B cell (primary cell): ENCODE measurements at regions not wholly inside any gene's neighbourhood (a gene's known extent, or its start where the extent isn't known, plus 50 kb on each side); places are given as distances from the start of the nearest gene placed in this dataset.
"Not testable (repeated sequence)": the region's sequence is repeated elsewhere in the genome, so short reads cannot be mapped to it uniquely, and the experiment has no call there.

Source experiments
- ATAC-seq: fragments of 200-7000 bp; cut with Tn5 transposase; one replicate; pipeline ENCODE4 v1.10.0; 2021; ENCODE audit warnings: low read depth, mild to moderate bottlenecking, moderate number of reproducible peaks, moderate library complexity
- CTCF ChIA-PET: fragments of 350-600 bp; sonication (Branson Sonifier 250); formaldehyde crosslinking; loops from one replicate; lab custom pipeline; 2021; ENCODE audit warnings: antibody characterized with exemption, inconsistent platforms; lab: Charles Lee
- POLR2A ChIA-PET: fragments of 350-600 bp; sonication (Branson Sonifier 250); formaldehyde crosslinking; loops from one replicate; lab custom pipeline; 2021; ENCODE audit warnings: antibody characterized with exemption; lab: Charles Lee
- DNase-seq: peaks from one replicate; pipeline ENCODE4 v3.0.0; 2013
- H2AFZ ChIP-seq: 2 replicates; pipeline ENCODE4 v1.6.1; 2012; ENCODE audit warnings: mild to moderate bottlenecking, low read depth, low read length; ENCODE audit not compliant: insufficient read depth, poor library complexity, severe bottlenecking
- H3K27ac ChIP-seq, 2 donors: 1 replicate in 1 of 2; 2 replicates in 1 of 2; pipeline ENCODE4 v1.5.1; 2012 to 2013; ENCODE audit warnings: low read length in 2 of 2, mild to moderate bottlenecking in 2 of 2, moderate library complexity in 1 of 2
- H3K27me3 ChIP-seq, 4 experiments: fragments of 200-600 bp in 1 of 4; sonication (generic) in 1 of 4; replicated peaks in 1 of 4; 1 replicate in 2 of 4; 2 replicates in 2 of 4; pipeline versions ENCODE4 v1.6.1 to v1.7.0; 2013 to 2016; ENCODE audit warnings: low read length in 3 of 4, mild to moderate bottlenecking in 2 of 4, mixed read lengths in 1 of 4, moderate library complexity in 1 of 4; ENCODE audit not compliant: insufficient read depth in 4 of 4, control insufficient read depth in 3 of 4; ENCODE audit errors: control extremely low read depth in 1 of 4
- H3K36me3 ChIP-seq, 2 experiments: replicated peaks in 1 of 2; 1 replicate in 1 of 2; 2 replicates in 1 of 2; pipeline versions ENCODE4 v1.6.1 to v1.7.1; 2013; ENCODE audit warnings: low read length in 1 of 2; ENCODE audit not compliant: insufficient read depth in 2 of 2, control insufficient read depth in 1 of 2; ENCODE audit errors: control extremely low read depth in 1 of 2, extremely low read depth in 1 of 2
- H3K4me1 ChIP-seq, 2 donors: fragments of 200-600 bp in 1 of 2; sonication (generic) in 1 of 2; 1 replicate in 1 of 2; 2 replicates in 1 of 2; pipeline versions ENCODE4 v1.5.1 to v1.6.1; 2013 to 2017; ENCODE audit warnings: low read length in 2 of 2; ENCODE audit not compliant: control insufficient read depth in 2 of 2, insufficient read depth in 2 of 2
- H3K4me2 ChIP-seq: replicated peaks from 2 replicates; pipeline ENCODE3; 2012; ENCODE audit warnings: mild to moderate bottlenecking, low read depth, low read length; ENCODE audit not compliant: poor library complexity, severe bottlenecking
- H3K4me3 ChIP-seq, 5 experiments: fragments of 200-600 bp in 1 of 5; sonication (generic) in 1 of 5; 1 replicate in 3 of 5; 2 replicates in 2 of 5; pipeline versions ENCODE4 v1.5.1 to v1.7.0; 2011 to 2016; ENCODE audit warnings: low read length in 4 of 5, mild to moderate bottlenecking in 4 of 5, low read depth in 2 of 5, control low read depth in 1 of 5, moderate library complexity in 1 of 5; ENCODE audit not compliant: insufficient read depth in 1 of 5; ENCODE audit errors: control extremely low read depth in 1 of 5, extremely low read depth in 1 of 5
- H3K79me2 ChIP-seq: fragments of 200-600 bp; sonication (generic); one replicate; pipeline ENCODE4 v1.6.0; 2016; ENCODE audit warnings: low read length; ENCODE audit not compliant: control insufficient read depth, insufficient read depth
- H3K9ac ChIP-seq: fragments of 200-600 bp; sonication (generic); 2 replicates; pipeline ENCODE4 v1.6.1; 2017; ENCODE audit warnings: mild to moderate bottlenecking, low read length, moderate library complexity
- H3K9me3 ChIP-seq, 3 donors: one replicate each; pipeline versions ENCODE4 v1.6.1 to v1.7.1; 2013; ENCODE audit warnings: low read length in 2 of 3; ENCODE audit not compliant: control insufficient read depth in 2 of 3, insufficient read depth in 1 of 3; ENCODE audit errors: control extremely low read depth in 1 of 3
- H4K20me1 ChIP-seq: 2 replicates; pipeline ENCODE4 v1.6.0; 2012; ENCODE audit warnings: mild to moderate bottlenecking, low read length; ENCODE audit not compliant: insufficient read depth, control insufficient read depth, poor library complexity, severe bottlenecking
- H3K27ac Mint-ChIP-seq: one replicate; pipeline ENCODE4 v1.8.0; 2021; ENCODE audit warnings: mixed read lengths
- H3K27me3 Mint-ChIP-seq: one replicate; pipeline ENCODE4 v1.8.0; 2021; ENCODE audit warnings: mixed read lengths
- H3K4me1 Mint-ChIP-seq: one replicate; pipeline ENCODE4 v1.8.0; 2021; ENCODE audit warnings: mixed read lengths
- H3K4me3 Mint-ChIP-seq: one replicate; pipeline ENCODE4 v1.8.0; 2021; ENCODE audit warnings: mixed read lengths
- H3K9me3 Mint-ChIP-seq: one replicate; pipeline ENCODE4 v1.8.0; 2022; ENCODE audit warnings: mixed read lengths; ENCODE audit not compliant: insufficient read depth
- EZH2 ChIP-seq: IDR thresholded peaks from 2 replicates; pipeline ENCODE4 v1.6.1; 2012; ENCODE audit warnings: borderline replicate concordance, low read depth, mild to moderate bottlenecking, moderate library complexity, low read length; ENCODE audit not compliant: insufficient read depth, poor library complexity, severe bottlenecking
- WGBS: methylation state at CpG from one replicate; pipeline ENCODE4 v1.1.5; 2013; ENCODE audit warnings: missing lambda C conversion rate; ENCODE audit not compliant: insufficient coverage; 5-methylcytosine and 5-hydroxymethylcytosine counted together
- intact Hi-C: fragments of 100-400 bp; cut with micrococcal nuclease; formaldehyde crosslinking; loops from one replicate; pipeline ENCODE4 v1.10.0; 2022
- TF ChIP-seq, protein P1 (sequence below): fragments of 200-600 bp; IDR thresholded peaks from one replicate; pipeline ENCODE4 v1.8.0; 2022; ENCODE audit warnings: antibody characterized with exemption, mild to moderate bottlenecking

- no peaks in the 10 kb centered on the region for H4K20me1 ChIP-seq
- CTCF ChIA-PET: no interaction called here
- no peaks in the 10 kb centered on the region for H3K9me3 ChIP-seq
- no peak for ATAC-seq
- peaks cover 0 to 2% (median 0%) of the 10 kb centered on the region in 4 experiments for H3K27me3 ChIP-seq
- H3K9ac ChIP-seq: no peak overlapping the region
- H3K4me1 Mint-ChIP-seq: no peaks in the 10 kb centered on the region
- H3K4me1 ChIP-seq: no peaks in the 10 kb centered on the region
- no peak overlapping the region for H3K4me3 ChIP-seq
- peaks cover 32% of the 10 kb centered on the region for H3K27me3 Mint-ChIP-seq
- POLR2A ChIA-PET: no interaction called here
- H2AFZ ChIP-seq: no peak overlapping the region
- intact Hi-C loops: no loop called here
- TF ChIP-seq, protein P1, sequence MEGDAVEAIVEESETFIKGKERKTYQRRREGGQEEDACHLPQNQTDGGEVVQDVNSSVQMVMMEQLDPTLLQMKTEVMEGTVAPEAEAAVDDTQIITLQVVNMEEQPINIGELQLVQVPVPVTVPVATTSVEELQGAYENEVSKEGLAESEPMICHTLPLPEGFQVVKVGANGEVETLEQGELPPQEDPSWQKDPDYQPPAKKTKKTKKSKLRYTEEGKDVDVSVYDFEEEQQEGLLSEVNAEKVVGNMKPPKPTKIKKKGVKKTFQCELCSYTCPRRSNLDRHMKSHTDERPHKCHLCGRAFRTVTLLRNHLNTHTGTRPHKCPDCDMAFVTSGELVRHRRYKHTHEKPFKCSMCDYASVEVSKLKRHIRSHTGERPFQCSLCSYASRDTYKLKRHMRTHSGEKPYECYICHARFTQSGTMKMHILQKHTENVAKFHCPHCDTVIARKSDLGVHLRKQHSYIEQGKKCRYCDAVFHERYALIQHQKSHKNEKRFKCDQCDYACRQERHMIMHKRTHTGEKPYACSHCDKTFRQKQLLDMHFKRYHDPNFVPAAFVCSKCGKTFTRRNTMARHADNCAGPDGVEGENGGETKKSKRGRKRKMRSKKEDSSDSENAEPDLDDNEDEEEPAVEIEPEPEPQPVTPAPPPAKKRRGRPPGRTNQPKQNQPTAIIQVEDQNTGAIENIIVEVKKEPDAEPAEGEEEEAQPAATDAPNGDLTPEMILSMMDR: no peak
- no peak overlapping the region for H3K4me3 Mint-ChIP-seq
- H3K79me2 ChIP-seq: no peaks in the 10 kb centered on the region
- no peak overlapping the region for H3K27ac ChIP-seq
- H3K36me3 ChIP-seq: no peaks in the 10 kb centered on the region
- no peaks in the 10 kb centered on the region for H3K9me3 Mint-ChIP-seq
- H3K27ac Mint-ChIP-seq: no peak overlapping the region
- 83% methylated on average over 1 of the region's 2 CpGs for WGBS
- no peak overlapping the region for H3K4me2 ChIP-seq
- no peak for DNase-seq
Measured at GRCh38 chr11:45741032-45741431, 63.9 kb upstream of the SLC35C1 start.

DNA sequence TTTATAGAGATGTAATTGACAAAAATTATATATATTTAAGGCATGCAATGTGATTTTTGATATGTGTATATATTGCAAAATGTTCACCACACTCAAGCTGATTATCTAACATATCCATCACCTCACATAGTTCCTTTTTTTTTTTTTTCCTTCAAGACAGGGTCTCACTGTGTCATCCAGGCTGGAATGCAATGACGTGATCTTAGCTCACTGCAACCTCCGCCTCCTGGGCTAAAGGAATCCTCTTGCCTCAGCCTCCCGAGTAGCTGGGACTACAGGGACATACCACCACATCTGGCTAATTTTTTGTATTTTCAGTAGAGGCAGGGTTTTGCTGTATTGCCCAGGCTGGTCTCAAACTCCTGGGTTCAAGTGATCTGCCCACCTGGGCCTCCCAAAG, 65.1 kb upstream of the SLC35C1 start:
- Histone ChIP-seq H3K4me3 (no peak overlapping the region), H3K79me2 (no peaks in the 10 kb centered on the region), H3K4me1 (no peaks in the 10 kb centered on the region), H3K9me3 (no peaks in the 10 kb centered on the region), H3K27me3 (peaks cover 0 to 2% (median 0%) of the 10 kb centered on the region in 4 experiments), H2AFZ (no peak overlapping the region), H3K4me2 (no peak overlapping the region), H3K36me3 (no peaks in the 10 kb centered on the region), H4K20me1 (no peaks in the 10 kb centered on the region), H3K27ac (no peak overlapping the region), H3K9ac (no peak overlapping the region)
- H3K27ac Mint-ChIP-seq: no peak overlapping the region
- intact Hi-C loops: no loop called here
- ATAC-seq: no peak
- WGBS: no CpG with 5 or more reads among the region's 3 CpGs
- ChIA-PET CTCF (no interaction called here), POLR2A (no interaction called here)
- H3K9me3 Mint-ChIP-seq: no peaks in the 10 kb centered on the region
- no peak overlapping the region for H3K4me3 Mint-ChIP-seq
- TF ChIP-seq EZH2: no peak
- TF ChIP-seq, protein P1: no peak
- peaks cover 37% of the 10 kb centered on the region for H3K27me3 Mint-ChIP-seq
- no peaks in the 10 kb centered on the region for H3K4me1 Mint-ChIP-seq
- no peak for DNase-seq

GRCh38 chr11:45739071-45739470, 65.9 kb upstream of the SLC35C1 start:
- H3K79me2 ChIP-seq, H4K20me1 ChIP-seq, H3K27me3 ChIP-seq, POLR2A ChIA-PET, H3K36me3 ChIP-seq, CTCF ChIA-PET, H3K4me1 ChIP-seq, H3K9me3 ChIP-seq, H3K4me2 ChIP-seq, H2AFZ ChIP-seq, DNase-seq, H3K9ac ChIP-seq, H3K9me3 Mint-ChIP-seq, H3K4me3 Mint-ChIP-seq, H3K4me3 ChIP-seq, intact Hi-C loops, ATAC-seq, H3K27ac ChIP-seq, H3K4me1 Mint-ChIP-seq, H3K27ac Mint-ChIP-seq: not testable (repeated sequence)
- peaks cover 41% of the 10 kb centered on the region for H3K27me3 Mint-ChIP-seq
- WGBS: 93% methylated on average over 2 of the region's 22 CpGs
